Keratinocyte (primary cell): ENCODE measurements at regions not wholly inside any gene's neighbourhood (a gene's known extent, or its start where the extent isn't known, plus 50 kb on each side); places are given as distances from the start of the nearest gene placed in this dataset.

Experiments
- DNase-seq: peaks from one replicate; pipeline ENCODE4 v3.0.0-alpha.2; 2011; ENCODE audit warnings: low read depth, missing footprints, low spot score
- FAIRE-seq: peaks from 2 replicates; lab custom pipeline; 2011; peaks lifted over from hg19 to GRCh38; lab: Jason Lieb, UNC
- H2AFZ ChIP-seq: 2 replicates; pipeline ENCODE4 v1.6.0; 2012; ENCODE audit warnings: low read length, control low read depth, inconsistent platforms; ENCODE audit not compliant: control insufficient read depth
- H3K27ac ChIP-seq: 2 replicates; pipeline ENCODE4 v1.5.1; 2011; ENCODE audit warnings: low read length; ENCODE audit not compliant: control insufficient read depth, insufficient read depth
- H3K27me3 ChIP-seq: 3 replicates; pipeline ENCODE4 v1.6.0; 2011; ENCODE audit warnings: low read length; ENCODE audit not compliant: control insufficient read depth, insufficient read depth; ENCODE audit errors: extremely low read depth
- H3K36me3 ChIP-seq, 2 experiments: 2 replicates in 1 of 2; 3 replicates in 1 of 2; pipeline ENCODE4 v1.5.1; 2011; ENCODE audit warnings: low read length in 2 of 2, mild to moderate bottlenecking in 1 of 2; ENCODE audit not compliant: control insufficient read depth in 2 of 2, insufficient read depth in 2 of 2; ENCODE audit errors: extremely low read depth in 1 of 2
- H3K4me1 ChIP-seq: 3 replicates; pipeline ENCODE4 v1.5.1; 2011; ENCODE audit warnings: low read length; ENCODE audit not compliant: control insufficient read depth, insufficient read depth; ENCODE audit errors: extremely low read depth
- H3K4me2 ChIP-seq: 3 replicates; pipeline ENCODE4 v1.6.0; 2011; ENCODE audit warnings: low read depth, low read length; ENCODE audit not compliant: control insufficient read depth, insufficient read depth; ENCODE audit errors: extremely low read depth
- H3K4me3 ChIP-seq, 3 experiments: fragments of 200-600 bp in 1 of 3; sonication (generic) in 1 of 3; 2 replicates in 2 of 3; 3 replicates in 1 of 3; pipeline ENCODE4 v1.5.1; 2011 to 2016; ENCODE audit warnings: low read length in 3 of 3, mild to moderate bottlenecking in 3 of 3, control low read depth in 2 of 3, inconsistent platforms in 1 of 3, low read depth in 1 of 3, mixed read lengths in 1 of 3, mixed run types in 1 of 3, moderate library complexity in 1 of 3; ENCODE audit not compliant: control insufficient read depth in 2 of 3, insufficient read depth in 2 of 3; ENCODE audit errors: extremely low read depth in 1 of 3
- H3K79me2 ChIP-seq: 2 replicates; pipeline ENCODE4 v1.6.0; 2012; ENCODE audit warnings: low read length; ENCODE audit not compliant: control insufficient read depth, insufficient read depth
- H3K9ac ChIP-seq: 3 replicates; pipeline ENCODE4 v1.6.0; 2011; ENCODE audit warnings: low read length; ENCODE audit not compliant: control insufficient read depth, insufficient read depth; ENCODE audit errors: extremely low read depth
- H3K9me1 ChIP-seq: 3 replicates; pipeline ENCODE4 v1.6.0; 2011; ENCODE audit warnings: low read length; ENCODE audit not compliant: control insufficient read depth, insufficient read depth; ENCODE audit errors: extremely low read depth
- H3K9me3 ChIP-seq: 2 replicates; pipeline ENCODE4 v1.5.1; 2012; ENCODE audit warnings: low read depth, low read length; ENCODE audit not compliant: control insufficient read depth
- H4K20me1 ChIP-seq: 3 replicates; pipeline ENCODE4 v1.6.0; 2011; ENCODE audit warnings: low read length; ENCODE audit not compliant: control insufficient read depth, insufficient read depth; ENCODE audit errors: extremely low read depth
- CTCF ChIP-seq, 3 experiments: IDR thresholded peaks in 1 of 3; conservative IDR thresholded peaks in 1 of 3; optimal IDR thresholded peaks in 1 of 3; 2 replicates in 2 of 3; 3 replicates in 1 of 3; pipeline versions ENCODE3 to v1.5.1; 2011; ENCODE audit warnings: low read length in 3 of 3, mild to moderate bottlenecking in 3 of 3, moderate library complexity in 2 of 3, control low read depth in 1 of 3, inconsistent platforms in 1 of 3; ENCODE audit not compliant: insufficient read depth in 2 of 3; ENCODE audit errors: extremely low read depth in 1 of 3
- EZH2 ChIP-seq: IDR thresholded peaks from one replicate; pipeline ENCODE4 v1.6.1; 2012; ENCODE audit warnings: inconsistent platforms, mild to moderate bottlenecking, low read length, moderate library complexity
- dilution Hi-C: fragments of 300-500 bp; cut with MboI; formaldehyde crosslinking; loops from one replicate; pipeline ENCODE4 v1.7.0; 2020; ENCODE audit warnings: low sequenced_read_pairs; ENCODE audit not compliant: extremely low pct_ligation_motif_present

- Histone ChIP-seq H3K4me1 (no peaks in the 10 kb centered on the region), H3K27me3 (no peaks in the 10 kb centered on the region), H3K9me3 (no peaks in the 10 kb centered on the region), H3K9ac (no peak overlapping the region), H3K36me3 (no peaks in the 10 kb centered on the region), H3K27ac (no peak overlapping the region), H3K4me3 (no peak overlapping the region), H3K79me2 (no peaks in the 10 kb centered on the region), H3K4me2 (no peak overlapping the region), H2AFZ (no peak overlapping the region), H4K20me1 (no peaks in the 10 kb centered on the region), H3K9me1 (no peaks in the 10 kb centered on the region)
- DNase-seq = no peak
- FAIRE-seq = no peak
- no peak for TF ChIP-seq EZH2
- TF ChIP-seq CTCF (optimal IDR thresholded peaks at IDR 0.05 in 1 of 3, IDR thresholded peaks at IDR 0.05 in 1 of 3, conservative IDR thresholded peaks at IDR 0.05 in 1 of 3; ENCODE audit: extremely low read depth in 1 of 3, insufficient read depth in 2 of 3, low read length in 3 of 3) = no peak
- dilution Hi-C loops = no loop called here
Measured at GRCh38 chr5:98041661-98042060, 731.8 kb upstream of the RGMB start.

GRCh38 chr5:98042521-98042920 is 730.9 kb upstream of the RGMB start:
- H3K4me1 ChIP-seq = no peaks in the 10 kb centered on the region
- no peak overlapping the region for H3K4me2 ChIP-seq
- H3K9ac ChIP-seq = no peak overlapping the region
- H3K27me3 ChIP-seq = no peaks in the 10 kb centered on the region
- FAIRE-seq (no peak), DNase-seq (no peak)
- no peak for TF ChIP-seq EZH2
- TF ChIP-seq CTCF (optimal IDR thresholded peaks at IDR 0.05 in 1 of 3, IDR thresholded peaks at IDR 0.05 in 1 of 3, conservative IDR thresholded peaks at IDR 0.05 in 1 of 3; ENCODE audit: extremely low read depth in 1 of 3, insufficient read depth in 2 of 3, low read length in 3 of 3) = no peak
- no peak overlapping the region for H3K4me3 ChIP-seq
- H4K20me1 ChIP-seq = no peaks in the 10 kb centered on the region
- no peaks in the 10 kb centered on the region for H3K9me1 ChIP-seq
- dilution Hi-C loops = no loop called here
- H3K36me3 ChIP-seq = no peaks in the 10 kb centered on the region
- H3K79me2 ChIP-seq = no peaks in the 10 kb centered on the region
- no peaks in the 10 kb centered on the region for H3K9me3 ChIP-seq
- no peak overlapping the region for H3K27ac ChIP-seq
- no peak overlapping the region for H2AFZ ChIP-seq
